ENCODE measurements at regions not wholly inside any gene's neighbourhood (a gene's known extent, or its start where the extent isn't known, plus 50 kb on each side); places are given as distances from the start of the nearest gene placed in this dataset.
"Not testable (repeated sequence)": the region's sequence is repeated elsewhere in the genome, so short reads cannot be mapped to it uniquely, and the experiment has no call there.

DNA sequence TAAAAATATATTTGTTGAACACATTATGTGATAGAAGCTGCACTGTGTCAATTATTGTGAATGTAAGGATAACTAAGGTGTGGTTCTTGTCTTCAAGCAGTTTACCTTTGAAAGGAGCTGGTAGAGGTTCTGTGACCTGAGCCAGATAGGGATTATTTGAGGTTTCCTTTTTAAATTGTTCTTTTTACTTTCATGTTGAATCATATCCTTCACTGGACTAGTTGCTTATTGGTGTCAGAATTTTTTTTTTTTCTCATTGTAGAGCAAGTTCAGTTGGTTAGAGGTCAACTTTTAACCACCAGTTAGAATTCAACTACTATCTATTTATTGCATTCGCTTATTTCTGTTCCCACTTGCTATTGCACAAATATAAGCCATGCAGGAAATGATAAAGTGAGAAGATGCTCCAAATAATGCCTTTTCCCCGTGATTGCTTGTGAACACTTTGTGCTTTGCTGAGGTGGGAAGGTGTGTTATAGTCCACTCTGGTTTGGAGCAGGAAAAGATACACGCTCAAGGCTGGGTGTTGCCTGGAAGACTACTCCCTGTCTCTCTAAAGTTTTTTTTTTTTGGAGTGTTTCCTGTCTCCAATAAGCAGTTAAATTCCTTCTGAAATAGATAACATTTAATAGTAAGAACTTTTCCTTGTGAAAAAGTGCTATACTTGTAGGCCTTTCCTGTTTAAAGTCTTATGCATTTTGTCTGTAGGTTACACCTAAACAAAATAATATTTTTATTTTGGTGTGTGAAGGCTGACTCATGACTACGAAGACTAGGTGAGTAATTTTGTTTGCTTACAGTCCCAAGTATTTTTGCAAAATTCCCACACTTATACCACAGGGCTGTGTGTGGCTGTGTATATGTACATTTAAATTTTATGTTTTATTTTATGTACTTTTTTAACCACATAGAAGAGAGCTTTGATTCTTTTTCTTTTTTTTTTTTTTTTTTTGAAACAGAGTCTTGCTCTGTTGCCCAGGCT is 83.8 kb upstream of the LCORL start:
- Histone ChIP-seq H3K27me3 (replicated peaks in 1 of 7) (peaks cover 0 to 9% (median 0%) of the 10 kb centered on the region in 7 donors), H3K4me3 (no peak overlapping the region), H3K36me3 (no peaks in the 10 kb centered on the region), H3K4me1 (peaks cover 0 to 10% (median 0%) of the 10 kb centered on the region in 6 donors), H3K27ac (no peak overlapping the region), H3K9me3 (no peaks in the 10 kb centered on the region)
- intact Hi-C loops (cut with DNase I; ENCODE audit: low total_unique reads): no loop called here
- no peak for DNase-seq
- WGBS, 5 donors: 58 to 76% (median 64%) methylated on average over 4 of the region's 4 CpGs
- TF ChIP-seq POLR2AphosphoS5 (IDR thresholded peaks at IDR 0.05) (no peak), POLR2A (IDR thresholded peaks at IDR 0.05) (no peak)
- TF ChIP-seq, protein P1, sequence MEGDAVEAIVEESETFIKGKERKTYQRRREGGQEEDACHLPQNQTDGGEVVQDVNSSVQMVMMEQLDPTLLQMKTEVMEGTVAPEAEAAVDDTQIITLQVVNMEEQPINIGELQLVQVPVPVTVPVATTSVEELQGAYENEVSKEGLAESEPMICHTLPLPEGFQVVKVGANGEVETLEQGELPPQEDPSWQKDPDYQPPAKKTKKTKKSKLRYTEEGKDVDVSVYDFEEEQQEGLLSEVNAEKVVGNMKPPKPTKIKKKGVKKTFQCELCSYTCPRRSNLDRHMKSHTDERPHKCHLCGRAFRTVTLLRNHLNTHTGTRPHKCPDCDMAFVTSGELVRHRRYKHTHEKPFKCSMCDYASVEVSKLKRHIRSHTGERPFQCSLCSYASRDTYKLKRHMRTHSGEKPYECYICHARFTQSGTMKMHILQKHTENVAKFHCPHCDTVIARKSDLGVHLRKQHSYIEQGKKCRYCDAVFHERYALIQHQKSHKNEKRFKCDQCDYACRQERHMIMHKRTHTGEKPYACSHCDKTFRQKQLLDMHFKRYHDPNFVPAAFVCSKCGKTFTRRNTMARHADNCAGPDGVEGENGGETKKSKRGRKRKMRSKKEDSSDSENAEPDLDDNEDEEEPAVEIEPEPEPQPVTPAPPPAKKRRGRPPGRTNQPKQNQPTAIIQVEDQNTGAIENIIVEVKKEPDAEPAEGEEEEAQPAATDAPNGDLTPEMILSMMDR (IDR thresholded peaks at IDR 0.05 in 8 of 11, conservative IDR thresholded peaks at IDR 0.05 in 3 of 11): no peak

DNA sequence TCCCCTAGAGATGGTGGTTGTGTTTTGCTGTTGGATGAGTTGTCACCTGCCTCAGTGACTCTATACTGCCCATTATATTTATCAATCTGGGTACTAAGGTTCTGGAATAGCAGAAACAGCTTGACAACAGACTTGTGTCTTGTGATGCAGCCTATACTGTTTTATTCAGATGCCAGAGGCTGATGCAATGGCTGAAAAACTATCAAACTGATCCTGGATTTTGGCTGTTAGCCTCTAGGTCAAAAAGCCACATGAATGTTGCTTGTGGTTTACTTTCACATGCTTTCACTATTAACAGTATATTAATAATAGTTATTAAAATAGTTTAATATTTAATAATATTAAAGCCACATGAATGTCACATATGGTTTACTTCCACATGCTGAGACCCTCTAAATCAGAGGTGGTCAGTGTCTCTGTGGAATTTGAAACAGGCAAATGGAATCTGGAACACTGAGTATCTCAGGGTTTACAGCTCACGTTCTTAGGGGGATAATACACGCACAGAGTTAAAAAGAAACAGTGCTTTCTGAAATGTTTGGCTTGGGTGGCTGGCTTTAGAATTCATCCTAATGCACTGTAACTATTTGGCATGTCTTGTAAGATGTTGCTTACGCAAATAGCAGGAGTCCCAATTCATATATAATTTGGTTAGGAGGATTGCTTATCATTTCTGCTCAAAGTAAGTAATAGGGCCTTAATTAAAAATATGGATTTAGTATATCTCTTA is 82.5 kb upstream of the LCORL start:
- Histone ChIP-seq H3K9me3 (no peaks in the 10 kb centered on the region), H3K4me1 (peaks cover 0 to 1% (median 0%) of the 10 kb centered on the region in 6 donors), H3K4me3 (no peak overlapping the region), H3K36me3 (no peaks in the 10 kb centered on the region), H3K27ac (no peak overlapping the region), H3K27me3 (replicated peaks in 1 of 7) (peaks cover 0 to 9% (median 0%) of the 10 kb centered on the region in 7 donors)
- DNase-seq: no peak
- TF ChIP-seq POLR2AphosphoS5 (IDR thresholded peaks at IDR 0.05): no peak
- TF ChIP-seq POLR2A (IDR thresholded peaks at IDR 0.05): no peak
- TF ChIP-seq, protein P1 (IDR thresholded peaks at IDR 0.05 in 8 of 11, conservative IDR thresholded peaks at IDR 0.05 in 3 of 11): no peak
- WGBS, 5 donors: 70 to 89% (median 85%) methylated on average over 3 of the region's 3 CpGs
- intact Hi-C loops (cut with DNase I; ENCODE audit: low total_unique reads): no loop called here

DNA sequence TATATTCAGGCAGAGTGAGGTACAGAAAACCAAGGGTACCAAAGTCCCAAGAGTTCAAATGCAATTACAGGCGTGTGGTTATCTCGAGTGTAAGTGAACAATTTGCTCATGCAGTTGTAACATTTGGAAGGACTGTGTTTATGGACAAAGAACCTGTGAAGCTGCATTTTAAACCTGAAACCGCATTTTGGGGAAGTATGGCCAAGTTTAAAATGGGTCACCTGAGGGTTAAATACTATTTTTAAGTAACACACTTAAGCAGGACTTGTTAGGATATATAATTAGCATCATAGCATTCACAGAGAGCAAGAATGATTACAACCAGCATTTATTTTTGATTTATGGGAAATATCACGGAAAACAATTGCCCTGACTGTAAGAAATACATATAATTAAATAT is 79.1 kb upstream of the LCORL start:
- peaks cover 0 to 6% (median 0%) of the 10 kb centered on the region in 8 donors for H3K9me3 ChIP-seq
- 67 to 83% (median 72%) methylated on average over 4 of the region's 4 CpGs for WGBS, 5 donors
- H3K36me3 ChIP-seq: no peaks in the 10 kb centered on the region
- TF ChIP-seq POLR2AphosphoS5 (IDR thresholded peaks at IDR 0.05) (no peak), POLR2A (IDR thresholded peaks at IDR 0.05) (no peak)
- TF ChIP-seq, protein P1 (IDR thresholded peaks at IDR 0.05 in 8 of 11, conservative IDR thresholded peaks at IDR 0.05 in 3 of 11): no peak
- DNase-seq: no peak
- H3K27me3 ChIP-seq (replicated peaks in 1 of 7): no peaks in the 10 kb centered on the region
- no peak overlapping the region for H3K27ac ChIP-seq
- intact Hi-C loops (cut with DNase I; ENCODE audit: low total_unique reads): no loop called here
- H3K4me1 ChIP-seq: no peaks in the 10 kb centered on the region
- no peak overlapping the region for H3K4me3 ChIP-seq

DNA sequence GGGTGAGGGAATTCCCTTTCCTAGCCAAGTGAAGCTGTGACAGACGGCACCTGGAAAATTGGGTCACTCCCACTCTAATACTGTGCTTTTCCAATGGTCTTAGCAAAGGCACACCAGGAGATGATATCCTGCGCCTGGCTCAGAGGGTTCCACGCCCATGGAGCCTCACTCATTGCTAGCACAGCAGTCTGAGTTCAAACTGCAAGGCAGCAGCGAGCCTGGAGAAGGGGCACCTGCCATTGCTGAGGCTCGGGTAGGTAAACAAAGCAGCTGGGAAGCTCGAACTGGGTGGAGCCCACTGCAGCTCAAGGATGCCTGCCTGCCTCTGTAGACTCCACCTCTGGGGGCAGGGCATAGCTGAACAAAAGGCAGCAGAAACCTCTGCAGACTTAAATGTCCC is 68.9 kb upstream of the LCORL start:
- intact Hi-C loops (cut with DNase I; ENCODE audit: low total_unique reads): not testable (repeated sequence)

More for the DNA sequence above, 68.9 kb upstream of the LCORL start:
- DNase-seq, H3K4me3 ChIP-seq, H3K4me1 ChIP-seq, H3K36me3 ChIP-seq, H3K27ac ChIP-seq: not testable (repeated sequence)
- Histone ChIP-seq H3K9me3 (peaks cover 0 to 16% (median 0%) of the 10 kb centered on the region in 8 donors), H3K27me3 (replicated peaks in 1 of 7) (peaks cover 0 to 10% (median 0%) of the 10 kb centered on the region in 7 donors)
- WGBS, 5 donors: 56 to 87% (median 75%) methylated on average over 3 to 6 of the region's 6 CpGs
